GM23248 (cell line): ENCODE measurements at regions not wholly inside any gene's neighbourhood (a gene's known extent, or its start where the extent isn't known, plus 50 kb on each side); places are given as distances from the start of the nearest gene placed in this dataset.

Source experiments
- EZH2 ChIP-seq: fragments of 200-600 bp; sonication (generic); IDR thresholded peaks from 2 replicates; pipeline ENCODE4 v1.6.1; 2018; ENCODE audit warnings: antibody characterized with exemption, mild to moderate bottlenecking; ENCODE audit not compliant: insufficient read depth, poor library complexity, severe bottlenecking
- EZH2phosphoT487 ChIP-seq: fragments of 200-600 bp; sonication (generic); IDR thresholded peaks from 2 replicates; pipeline ENCODE4 v1.6.1; 2018; ENCODE audit warnings: antibody characterized with exemption, moderate library complexity, mild to moderate bottlenecking, low read depth; ENCODE audit not compliant: insufficient read depth

- no peak for TF ChIP-seq EZH2
- TF ChIP-seq EZH2phosphoT487 = no peak
These were observed 1305.0 kb downstream of the LRFN5 start for GRCh38 chr14:42911642-42912041.
